ENCODE measurements at regions not wholly inside any gene's neighbourhood (a gene's known extent, or its start where the extent isn't known, plus 50 kb on each side); places are given as distances from the start of the nearest gene placed in this dataset.

GRCh38 chr12:111029732-111030131 lies 109.4 kb upstream of the MYL2 start:
- Histone ChIP-seq H3K27me3 (ENCODE audit: control insufficient read depth in 3 of 3, insufficient read depth in 3 of 3, low read length in 3 of 3) (peaks cover 56 to 68% (median 66%) of the 10 kb centered on the region in 3 donors), H3K36me3 (ENCODE audit: control insufficient read depth in 3 of 3, insufficient read depth in 3 of 3, low read length in 3 of 3) (no peaks in the 10 kb centered on the region), H3K9me3 (ENCODE audit: control insufficient read depth in 3 of 3, low read length in 3 of 3) (no peaks in the 10 kb centered on the region), H3K9ac (ENCODE audit: low read depth in 1 of 3, low read length in 3 of 3) (no peak overlapping the region), H3K27ac (ENCODE audit: low read depth, low read length) (no peak overlapping the region), H3K4me1 (ENCODE audit: control insufficient read depth in 3 of 3, insufficient read depth in 3 of 3, low read length in 3 of 3) (no peaks in the 10 kb centered on the region), H3K4me3 (ENCODE audit: low read length in 3 of 3) (no peak overlapping the region)

GRCh38 chr12:111029305-111029704 lies 108.9 kb upstream of the MYL2 start:
- H3K9ac ChIP-seq (ENCODE audit: low read depth in 1 of 3, low read length in 3 of 3) = no peak overlapping the region
- no peak overlapping the region for H3K27ac ChIP-seq (ENCODE audit: low read depth, low read length)
- H3K36me3 ChIP-seq (ENCODE audit: control insufficient read depth in 3 of 3, insufficient read depth in 3 of 3, low read length in 3 of 3) = no peaks in the 10 kb centered on the region
- no peak overlapping the region for H3K4me3 ChIP-seq (ENCODE audit: low read length in 3 of 3)
- no peaks in the 10 kb centered on the region for H3K9me3 ChIP-seq (ENCODE audit: control insufficient read depth in 3 of 3, low read length in 3 of 3)
- H3K27me3 ChIP-seq (ENCODE audit: control insufficient read depth in 3 of 3, insufficient read depth in 3 of 3, low read length in 3 of 3) = peaks cover 60 to 71% (median 69%) of the 10 kb centered on the region in 3 donors
- H3K4me1 ChIP-seq (ENCODE audit: control insufficient read depth in 3 of 3, insufficient read depth in 3 of 3, low read length in 3 of 3) = no peaks in the 10 kb centered on the region

- Histone ChIP-seq H3K4me1 (ENCODE audit: control insufficient read depth in 3 of 3, insufficient read depth in 3 of 3, low read length in 3 of 3) (no peaks in the 10 kb centered on the region), H3K36me3 (ENCODE audit: control insufficient read depth in 3 of 3, insufficient read depth in 3 of 3, low read length in 3 of 3) (no peaks in the 10 kb centered on the region), H3K27me3 (ENCODE audit: control insufficient read depth in 3 of 3, insufficient read depth in 3 of 3, low read length in 3 of 3) (peaks cover 60 to 71% (median 68%) of the 10 kb centered on the region in 3 donors), H3K27ac (ENCODE audit: low read depth, low read length) (no peak overlapping the region), H3K9me3 (ENCODE audit: control insufficient read depth in 3 of 3, low read length in 3 of 3) (no peaks in the 10 kb centered on the region), H3K4me3 (ENCODE audit: low read length in 3 of 3) (no peak overlapping the region), H3K9ac (ENCODE audit: low read depth in 1 of 3, low read length in 3 of 3) (no peak overlapping the region)
Measured at GRCh38 chr12:111028830-111029229, 108.5 kb upstream of the MYL2 start.

- no peak overlapping the region for H3K9ac ChIP-seq (ENCODE audit: low read depth in 1 of 3, low read length in 3 of 3)
- no peak overlapping the region for H3K4me3 ChIP-seq (ENCODE audit: low read length in 3 of 3)
- H3K27ac ChIP-seq (ENCODE audit: low read depth, low read length) = no peak overlapping the region
- peaks cover 56 to 60% (median 57%) of the 10 kb centered on the region in 3 donors for H3K27me3 ChIP-seq (ENCODE audit: control insufficient read depth in 3 of 3, insufficient read depth in 3 of 3, low read length in 3 of 3)
- no peaks in the 10 kb centered on the region for H3K9me3 ChIP-seq (ENCODE audit: control insufficient read depth in 3 of 3, low read length in 3 of 3)
- H3K4me1 ChIP-seq (ENCODE audit: control insufficient read depth in 3 of 3, insufficient read depth in 3 of 3, low read length in 3 of 3) = no peaks in the 10 kb centered on the region
- H3K36me3 ChIP-seq (ENCODE audit: control insufficient read depth in 3 of 3, insufficient read depth in 3 of 3, low read length in 3 of 3) = no peaks in the 10 kb centered on the region
Measured at GRCh38 chr12:111027431-111027830, 107.1 kb upstream of the MYL2 start.

- Histone ChIP-seq H3K36me3 (ENCODE audit: control insufficient read depth in 3 of 3, insufficient read depth in 3 of 3, low read length in 3 of 3) (no peaks in the 10 kb centered on the region), H3K27ac (ENCODE audit: low read depth, low read length) (no peak overlapping the region), H3K9ac (ENCODE audit: low read depth in 1 of 3, low read length in 3 of 3) (no peak overlapping the region), H3K4me1 (ENCODE audit: control insufficient read depth in 3 of 3, insufficient read depth in 3 of 3, low read length in 3 of 3) (no peaks in the 10 kb centered on the region), H3K27me3 (ENCODE audit: control insufficient read depth in 3 of 3, insufficient read depth in 3 of 3, low read length in 3 of 3) (peaks cover 42 to 54% (median 46%) of the 10 kb centered on the region in 3 donors), H3K9me3 (ENCODE audit: control insufficient read depth in 3 of 3, low read length in 3 of 3) (no peaks in the 10 kb centered on the region), H3K4me3 (ENCODE audit: low read length in 3 of 3) (no peak overlapping the region)
Measured at GRCh38 chr12:111025792-111026430, 105.5 kb upstream of the MYL2 start.

- Histone ChIP-seq H3K27ac (ENCODE audit: low read depth, low read length) (no peak overlapping the region), H3K4me1 (ENCODE audit: control insufficient read depth in 3 of 3, insufficient read depth in 3 of 3, low read length in 3 of 3) (no peaks in the 10 kb centered on the region), H3K27me3 (ENCODE audit: control insufficient read depth in 3 of 3, insufficient read depth in 3 of 3, low read length in 3 of 3) (peaks cover 37 to 49% (median 42%) of the 10 kb centered on the region in 3 donors), H3K9ac (ENCODE audit: low read depth in 1 of 3, low read length in 3 of 3) (no peak overlapping the region), H3K9me3 (ENCODE audit: control insufficient read depth in 3 of 3, low read length in 3 of 3) (no peaks in the 10 kb centered on the region), H3K36me3 (ENCODE audit: control insufficient read depth in 3 of 3, insufficient read depth in 3 of 3, low read length in 3 of 3) (no peaks in the 10 kb centered on the region), H3K4me3 (ENCODE audit: low read length in 3 of 3) (no peak overlapping the region)
Measured at GRCh38 chr12:111025301-111025700, 104.9 kb upstream of the MYL2 start.

GRCh38 chr12:111024205-111024801 lies 103.9 kb upstream of the MYL2 start:
- H3K27ac ChIP-seq (ENCODE audit: low read depth, low read length) = no peak overlapping the region
- no peak overlapping the region for H3K9ac ChIP-seq (ENCODE audit: low read depth in 1 of 3, low read length in 3 of 3)
- H3K36me3 ChIP-seq (ENCODE audit: control insufficient read depth in 3 of 3, insufficient read depth in 3 of 3, low read length in 3 of 3) = no peaks in the 10 kb centered on the region
- H3K27me3 ChIP-seq (ENCODE audit: control insufficient read depth in 3 of 3, insufficient read depth in 3 of 3, low read length in 3 of 3) = peaks cover 27 to 43% (median 38%) of the 10 kb centered on the region in 3 donors
- H3K4me1 ChIP-seq (ENCODE audit: control insufficient read depth in 3 of 3, insufficient read depth in 3 of 3, low read length in 3 of 3) = no peaks in the 10 kb centered on the region
- H3K4me3 ChIP-seq (ENCODE audit: low read length in 3 of 3) = no peak overlapping the region
- H3K9me3 ChIP-seq (ENCODE audit: control insufficient read depth in 3 of 3, low read length in 3 of 3) = no peaks in the 10 kb centered on the region

GRCh38 chr12:111022386-111022785 lies 102.0 kb upstream of the MYL2 start:
- Histone ChIP-seq H3K4me3 (ENCODE audit: low read length in 3 of 3) (no peak overlapping the region), H3K27me3 (ENCODE audit: control insufficient read depth in 3 of 3, insufficient read depth in 3 of 3, low read length in 3 of 3) (peaks cover 19 to 37% (median 36%) of the 10 kb centered on the region in 3 donors), H3K9ac (ENCODE audit: low read depth in 1 of 3, low read length in 3 of 3) (no peak overlapping the region), H3K4me1 (ENCODE audit: control insufficient read depth in 3 of 3, insufficient read depth in 3 of 3, low read length in 3 of 3) (no peaks in the 10 kb centered on the region), H3K9me3 (ENCODE audit: control insufficient read depth in 3 of 3, low read length in 3 of 3) (no peaks in the 10 kb centered on the region), H3K27ac (ENCODE audit: low read depth, low read length) (no peak overlapping the region), H3K36me3 (ENCODE audit: control insufficient read depth in 3 of 3, insufficient read depth in 3 of 3, low read length in 3 of 3) (no peaks in the 10 kb centered on the region)

GRCh38 chr12:111014547-111014946 lies 94.2 kb upstream of the MYL2 start:
- H3K27ac ChIP-seq (ENCODE audit: low read depth, low read length) = no peak overlapping the region
- peaks cover 3 to 12% (median 9%) of the 10 kb centered on the region in 3 donors for H3K27me3 ChIP-seq (ENCODE audit: control insufficient read depth in 3 of 3, insufficient read depth in 3 of 3, low read length in 3 of 3)

GRCh38 chr12:111012918-111013317 lies 92.5 kb upstream of the MYL2 start:
- H3K9ac ChIP-seq (ENCODE audit: low read depth in 1 of 3, low read length in 3 of 3) = no peak overlapping the region
- no peaks in the 10 kb centered on the region for H3K36me3 ChIP-seq (ENCODE audit: control insufficient read depth in 3 of 3, insufficient read depth in 3 of 3, low read length in 3 of 3)
- H3K9me3 ChIP-seq (ENCODE audit: control insufficient read depth in 3 of 3, low read length in 3 of 3) = no peaks in the 10 kb centered on the region
- no peak overlapping the region for H3K4me3 ChIP-seq (ENCODE audit: low read length in 3 of 3)
- peaks cover 3 to 12% (median 8%) of the 10 kb centered on the region in 3 donors for H3K27me3 ChIP-seq (ENCODE audit: control insufficient read depth in 3 of 3, insufficient read depth in 3 of 3, low read length in 3 of 3)
- H3K4me1 ChIP-seq (ENCODE audit: control insufficient read depth in 3 of 3, insufficient read depth in 3 of 3, low read length in 3 of 3) = no peaks in the 10 kb centered on the region
- no peak overlapping the region for H3K27ac ChIP-seq (ENCODE audit: low read depth, low read length)

More at GRCh38 chr12:111014547-111014946, 94.2 kb upstream of the MYL2 start:
- Histone ChIP-seq H3K4me1 (ENCODE audit: control insufficient read depth in 3 of 3, insufficient read depth in 3 of 3, low read length in 3 of 3) (no peaks in the 10 kb centered on the region), H3K36me3 (ENCODE audit: control insufficient read depth in 3 of 3, insufficient read depth in 3 of 3, low read length in 3 of 3) (no peaks in the 10 kb centered on the region), H3K9me3 (ENCODE audit: control insufficient read depth in 3 of 3, low read length in 3 of 3) (no peaks in the 10 kb centered on the region), H3K9ac (ENCODE audit: low read depth in 1 of 3, low read length in 3 of 3) (no peak overlapping the region), H3K4me3 (ENCODE audit: low read length in 3 of 3) (no peak overlapping the region)

Data from skeletal muscle tissue (tissue), 3 donors.